D341Med (cell line): ENCODE measurements at regions not wholly inside any gene's neighbourhood (a gene's known extent, or its start where the extent isn't known, plus 50 kb on each side); places are given as distances from the start of the nearest gene placed in this dataset.
"Not testable (repeated sequence)": the region's sequence is repeated elsewhere in the genome, so short reads cannot be mapped to it uniquely, and the experiment has no call there.

ENCODE experiments used
- DNase-seq: peaks from one replicate; pipeline ENCODE4 v3.0.0; 2012; ENCODE audit warnings: low spot score

DNA sequence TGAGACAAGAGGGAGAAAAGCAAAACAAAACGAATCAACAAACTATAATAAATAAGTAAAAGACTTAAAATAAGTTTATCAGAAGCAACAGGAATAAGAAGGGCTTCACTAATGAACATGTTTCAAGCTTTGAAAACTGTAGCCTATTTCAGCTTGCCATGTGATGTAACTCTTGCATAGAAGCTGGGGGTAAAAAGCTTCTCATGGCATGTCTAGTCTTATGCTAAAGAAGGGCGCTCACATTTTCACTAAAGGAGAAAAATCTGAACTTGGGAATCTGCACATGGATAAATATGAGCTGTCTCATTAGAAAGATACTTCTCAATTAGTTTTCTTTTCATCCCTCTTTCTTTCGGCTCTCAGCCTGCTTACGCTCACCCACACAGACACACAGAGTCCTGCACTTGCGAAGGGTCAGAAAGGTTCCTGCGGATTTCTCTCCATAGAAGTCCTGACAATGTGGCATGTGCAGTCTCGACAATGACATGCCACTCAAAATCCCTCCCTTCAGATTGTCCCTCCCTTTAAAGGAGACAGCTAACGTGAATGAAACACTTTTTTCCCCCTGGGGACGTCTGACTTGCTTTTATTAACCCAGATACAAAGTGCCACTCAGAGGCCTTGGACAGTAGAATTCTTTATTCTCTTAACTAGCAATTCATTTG, 568.9 kb upstream of the NR2F2 start:
- no peak for DNase-seq

DNA sequence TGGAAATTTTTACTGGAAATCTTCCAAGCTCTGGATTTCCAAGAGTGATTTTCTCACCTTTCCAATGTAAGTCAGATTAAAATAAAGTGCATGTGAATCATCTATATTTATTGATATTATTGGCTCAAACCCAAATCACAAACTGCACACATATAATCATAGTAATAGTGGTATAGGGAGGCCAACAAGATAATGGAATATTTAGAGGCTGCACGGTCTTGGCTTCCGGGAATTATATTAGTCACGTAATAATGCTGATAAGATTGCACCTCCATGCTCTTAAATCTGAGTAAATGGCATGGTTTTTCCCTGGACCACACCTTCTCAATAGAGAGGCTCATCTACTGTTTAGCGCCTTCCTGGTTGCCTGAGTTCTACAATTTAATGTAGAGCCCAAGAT, 567.1 kb upstream of the NR2F2 start:
- no peak for DNase-seq

DNA sequence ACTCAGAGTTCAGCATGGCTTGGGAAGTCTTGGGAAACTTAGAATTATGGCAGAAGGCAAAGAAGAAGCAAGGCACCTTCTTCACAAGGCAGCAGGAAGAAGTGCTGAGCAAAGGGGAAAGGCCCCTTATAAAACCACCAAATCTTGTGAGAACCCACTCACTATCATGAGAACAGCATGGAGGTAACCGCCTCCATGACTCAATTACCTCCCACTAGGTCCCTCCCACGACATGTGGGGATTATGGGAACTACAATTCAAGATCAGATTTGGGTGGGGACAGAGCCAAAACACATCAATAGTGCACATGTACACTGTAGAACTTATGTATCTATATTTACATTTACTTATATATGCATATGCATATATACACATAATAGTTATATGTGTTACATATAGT, 565.3 kb upstream of the NR2F2 start:
- no peak for DNase-seq

DNA sequence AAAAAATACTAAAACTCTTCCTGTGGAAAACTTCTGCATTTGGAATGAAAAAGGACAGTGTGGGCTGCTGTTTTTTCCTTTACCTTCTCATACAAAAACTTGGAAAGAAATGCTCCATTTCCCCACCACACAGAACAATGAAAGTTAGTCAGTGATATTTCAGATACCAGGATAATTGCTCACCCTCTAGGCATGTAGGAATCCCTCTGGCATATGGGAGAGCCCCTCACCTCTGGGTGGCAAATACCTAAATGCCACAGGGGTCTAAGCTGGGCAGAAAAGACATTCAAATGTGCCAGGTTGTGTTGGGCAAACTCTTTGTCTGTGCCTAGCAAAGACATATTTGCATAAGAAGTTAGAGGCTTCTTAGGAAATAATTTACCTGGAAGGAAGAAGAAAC, 560.3 kb upstream of the NR2F2 start:
- no peak for DNase-seq

DNA sequence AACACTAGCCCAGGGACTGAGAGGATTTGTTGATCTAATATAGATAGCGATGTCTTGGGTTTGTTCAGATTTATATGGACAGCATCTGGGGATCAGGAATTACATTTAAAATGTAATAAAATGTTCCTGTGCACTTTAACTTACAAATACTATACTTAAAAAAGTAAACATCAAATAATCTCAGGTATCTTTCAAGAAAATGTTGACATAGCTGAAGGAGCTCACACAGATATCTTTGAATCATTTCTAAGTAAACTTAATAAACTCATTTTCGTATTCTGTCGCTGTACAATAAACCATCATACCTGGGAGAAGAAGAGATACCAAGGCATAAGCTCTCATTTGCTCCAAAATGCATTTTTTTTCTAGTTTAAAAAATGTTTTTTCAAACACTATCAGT, 557.5 kb upstream of the NR2F2 start:
- no peak for DNase-seq

DNA sequence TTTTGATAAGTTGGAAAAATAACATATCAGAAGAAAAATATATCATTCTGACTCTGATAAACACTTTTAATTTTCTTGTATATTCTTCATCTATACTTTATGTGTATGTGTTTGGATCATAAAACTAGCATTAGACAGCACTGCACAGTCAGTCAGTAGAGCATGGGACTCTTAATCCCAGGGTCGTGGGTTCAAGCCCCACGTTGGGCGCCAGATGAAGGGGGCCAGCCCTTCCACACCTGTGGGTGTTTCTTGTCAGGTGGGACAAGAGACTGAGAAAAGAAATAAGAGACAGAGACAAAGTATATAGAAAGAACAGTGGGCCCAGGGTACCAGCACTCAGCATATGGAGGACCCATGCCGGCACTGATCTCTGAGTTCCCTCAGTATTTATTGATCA, 546.0 kb upstream of the NR2F2 start:
- no peak for DNase-seq

DNA sequence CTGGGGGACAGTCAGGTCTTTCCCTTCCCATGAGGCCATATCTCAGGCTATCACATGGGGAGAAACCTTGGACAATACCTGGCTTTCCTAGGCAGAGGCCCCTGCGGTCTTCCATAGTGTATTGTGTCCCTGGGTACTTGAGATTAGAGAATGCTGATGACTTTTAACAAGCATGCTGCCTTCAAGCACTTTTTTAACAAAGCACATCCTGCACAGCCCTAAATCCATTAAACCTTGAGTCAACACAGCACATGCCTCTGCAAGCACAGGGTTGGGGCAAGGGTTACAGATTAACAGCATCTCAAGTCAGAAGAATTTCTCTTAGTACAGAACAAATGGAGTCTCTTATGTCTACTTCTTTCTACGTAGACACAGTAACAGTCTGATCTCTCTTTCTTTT, 545.2 kb upstream of the NR2F2 start:
- not testable (repeated sequence) for DNase-seq

DNA sequence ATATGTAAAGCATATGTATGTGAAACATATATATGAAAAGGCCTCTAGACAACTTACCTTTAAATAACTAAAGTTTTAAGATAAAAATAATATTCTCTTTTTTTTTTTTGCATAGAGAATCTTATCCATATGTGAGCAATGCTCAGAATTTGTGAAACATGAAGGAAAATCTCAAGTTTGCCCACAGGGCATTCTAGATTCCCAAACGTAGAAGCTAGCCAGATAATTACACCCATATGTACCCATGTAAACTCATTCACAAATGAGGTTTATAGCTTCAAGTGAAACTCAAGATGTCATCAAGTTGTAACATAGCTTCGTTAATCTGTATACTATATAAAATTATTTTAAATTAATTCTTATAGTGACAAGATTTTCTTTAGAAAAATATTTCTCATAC, 537.3 kb upstream of the NR2F2 start:
- no peak for DNase-seq

DNA sequence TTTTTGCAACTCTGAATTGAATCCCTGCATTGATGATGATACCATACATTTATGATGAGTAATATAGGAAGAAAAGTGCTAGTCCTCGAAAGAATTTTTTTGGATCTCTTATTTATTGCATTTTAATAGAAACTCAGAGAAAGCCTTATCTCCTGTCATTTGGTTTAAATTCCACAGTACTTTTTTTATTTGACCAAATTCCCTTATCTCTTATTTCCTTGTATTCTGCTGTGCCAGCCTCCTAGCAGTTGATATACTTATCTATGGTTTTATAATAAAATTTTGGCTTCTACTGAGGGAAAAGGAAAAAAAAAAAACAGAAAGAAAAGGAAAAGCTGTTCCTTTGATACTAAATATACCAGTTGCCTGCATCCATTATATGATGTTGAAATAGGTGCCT, 535.1 kb upstream of the NR2F2 start:
- no peak for DNase-seq

DNA sequence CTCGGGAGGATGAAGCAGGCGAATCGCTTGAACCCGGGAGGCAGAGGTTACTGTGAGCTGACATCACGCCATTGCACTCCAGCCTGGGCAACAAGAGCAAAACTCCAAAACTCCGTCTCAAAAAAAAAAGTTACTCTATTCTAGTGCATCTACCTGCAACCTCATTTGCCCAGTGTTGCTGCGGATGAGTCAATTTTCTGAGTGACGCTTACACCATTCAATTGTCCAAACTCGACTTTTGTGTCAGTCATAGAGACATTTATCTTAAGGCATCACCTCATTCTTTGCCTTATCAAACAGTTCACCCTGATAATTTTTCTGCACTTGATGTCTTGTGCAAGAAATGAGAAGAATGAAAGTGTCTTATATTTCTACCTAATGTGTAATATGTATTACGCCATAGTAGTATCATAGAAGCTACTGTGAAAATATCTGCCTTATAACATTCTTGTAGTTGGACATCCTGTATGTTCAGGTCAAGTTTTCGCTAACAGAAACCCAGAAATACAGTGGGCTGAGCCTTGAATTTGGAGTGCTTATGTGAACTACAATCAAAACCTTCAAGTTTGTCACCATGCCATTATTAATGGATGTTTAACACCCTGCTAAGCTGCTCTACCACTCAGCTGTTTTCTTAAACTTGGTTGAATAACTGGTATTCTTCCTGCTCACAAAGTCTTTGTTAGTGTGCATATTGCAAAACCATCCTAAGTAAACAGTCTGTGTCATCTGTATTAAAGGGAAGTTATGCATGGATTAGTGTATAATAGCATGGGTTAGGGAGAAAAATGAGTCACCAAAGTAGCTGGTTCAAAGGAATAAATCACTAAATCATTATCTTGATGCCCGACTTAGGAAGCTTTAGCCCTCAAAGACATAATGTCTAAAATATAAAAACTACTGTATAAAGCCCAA, 531.0 kb upstream of the NR2F2 start:
- DNase-seq, result no peak

DNA sequence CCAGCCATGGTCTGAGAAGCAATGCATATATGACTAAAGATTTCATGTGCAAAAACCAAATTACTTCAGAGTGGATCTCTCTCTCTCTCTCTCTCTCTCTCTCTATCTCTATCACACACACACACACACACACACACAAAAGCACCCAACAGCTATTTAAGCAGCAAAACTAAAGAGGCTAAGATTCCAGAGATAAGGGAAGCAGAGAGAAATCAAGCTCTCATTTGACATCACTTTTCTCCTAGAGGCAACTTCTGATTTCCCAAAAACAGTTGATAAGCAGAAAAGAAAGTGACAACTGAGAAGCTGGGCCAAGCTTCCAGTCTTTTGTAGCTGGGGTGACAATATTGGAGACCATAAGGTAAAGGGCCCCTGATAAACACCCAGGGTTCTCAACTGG, 526.0 kb upstream of the NR2F2 start:
- DNase-seq, result no peak

DNA sequence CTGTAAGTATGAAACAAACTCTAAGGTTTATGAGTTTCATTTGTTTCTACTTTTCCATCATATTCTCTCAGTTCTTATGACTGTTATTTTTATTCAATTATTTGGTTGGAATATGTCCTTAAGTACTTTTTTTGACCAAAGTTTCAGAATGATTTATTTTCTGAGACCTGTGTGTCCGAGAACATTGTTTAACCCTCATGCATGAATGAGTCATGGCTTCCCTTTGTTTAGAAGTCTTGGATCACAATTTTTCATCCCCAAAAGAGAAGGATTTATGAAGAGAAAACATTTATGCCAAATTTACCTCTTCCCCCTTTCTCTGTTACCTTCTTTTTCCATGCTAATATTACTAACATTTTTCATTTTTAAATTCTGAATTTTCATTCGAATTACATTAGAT, 518.0 kb upstream of the NR2F2 start:
- DNase-seq, result no peak

DNA sequence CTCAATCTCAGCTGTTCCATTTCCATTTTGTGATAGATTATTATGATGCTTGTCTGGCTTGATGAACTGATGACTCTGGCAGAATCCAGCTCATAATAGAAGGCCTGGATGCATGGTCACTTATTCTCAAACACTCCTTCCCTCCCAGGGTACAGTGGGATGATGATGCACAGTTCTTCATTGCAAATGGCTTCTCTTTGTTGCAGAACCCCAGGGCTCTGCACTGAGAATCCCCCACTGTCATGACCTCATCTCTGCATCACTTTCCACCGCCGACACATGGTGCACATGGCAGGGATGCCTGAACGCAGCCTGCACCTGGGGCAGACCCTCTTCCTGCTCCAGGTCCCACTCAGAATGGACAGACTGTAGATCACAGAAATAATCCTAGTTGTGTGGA, 515.6 kb upstream of the NR2F2 start:
- DNase-seq, result no peak

DNA sequence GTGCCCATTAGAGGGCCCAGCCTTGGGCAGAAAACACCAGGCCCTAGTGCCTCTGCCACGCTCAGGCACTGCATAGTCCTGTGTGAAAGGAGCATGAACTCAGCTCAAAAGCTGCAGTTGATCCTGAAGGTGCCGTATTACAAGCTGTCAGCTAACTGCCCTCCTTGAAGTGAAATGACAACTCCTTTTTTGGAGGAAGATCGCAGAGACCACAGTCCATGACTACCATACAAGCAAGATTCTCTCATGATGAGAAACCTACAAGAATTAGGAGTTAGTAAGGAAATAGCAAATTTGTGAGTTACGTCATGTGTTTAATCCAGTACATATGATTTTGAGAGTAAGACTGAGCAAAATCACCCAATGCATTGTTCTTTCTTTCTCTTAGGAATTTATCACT, 513.9 kb upstream of the NR2F2 start:
- DNase-seq, result no peak

DNA sequence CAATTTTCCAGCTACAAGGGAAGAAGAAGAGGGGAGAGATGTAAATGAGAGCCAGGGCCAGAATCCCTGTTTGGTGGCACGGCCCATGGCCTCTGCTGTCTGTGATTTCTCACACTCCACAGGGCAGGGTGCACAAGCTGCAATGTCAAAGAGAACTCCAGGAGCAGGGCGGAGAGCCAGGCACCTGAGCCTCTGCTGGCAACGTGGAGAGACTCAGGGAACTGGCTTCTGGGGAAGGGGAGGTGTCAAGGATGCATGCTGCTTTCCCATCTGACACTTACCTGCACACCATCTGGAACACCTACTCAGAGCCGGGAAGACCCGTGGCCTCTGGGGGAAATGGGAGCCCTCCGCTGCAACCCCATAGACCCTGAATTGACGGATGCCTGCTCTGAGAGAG, 507.5 kb upstream of the NR2F2 start:
- no peak for DNase-seq

DNA sequence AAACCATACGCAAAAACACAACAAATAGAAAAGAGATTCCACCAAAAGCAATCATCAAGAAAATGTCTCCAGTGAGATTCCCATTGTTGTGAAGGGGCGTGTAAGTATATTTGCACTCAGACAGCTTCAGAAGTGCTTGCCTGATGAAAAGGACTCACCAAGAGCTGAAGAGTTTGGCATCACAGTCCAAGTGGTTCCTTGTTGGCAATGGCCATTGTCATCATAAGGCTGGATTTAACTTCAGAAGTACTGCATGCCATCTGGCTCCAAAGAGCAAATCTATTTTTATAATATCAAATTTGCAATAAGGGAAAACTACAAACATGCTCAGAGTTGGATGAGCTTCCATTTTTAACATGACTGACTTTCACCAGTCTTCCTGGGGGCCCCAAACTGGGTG, 505.3 kb upstream of the NR2F2 start:
- DNase-seq, result no peak

DNA sequence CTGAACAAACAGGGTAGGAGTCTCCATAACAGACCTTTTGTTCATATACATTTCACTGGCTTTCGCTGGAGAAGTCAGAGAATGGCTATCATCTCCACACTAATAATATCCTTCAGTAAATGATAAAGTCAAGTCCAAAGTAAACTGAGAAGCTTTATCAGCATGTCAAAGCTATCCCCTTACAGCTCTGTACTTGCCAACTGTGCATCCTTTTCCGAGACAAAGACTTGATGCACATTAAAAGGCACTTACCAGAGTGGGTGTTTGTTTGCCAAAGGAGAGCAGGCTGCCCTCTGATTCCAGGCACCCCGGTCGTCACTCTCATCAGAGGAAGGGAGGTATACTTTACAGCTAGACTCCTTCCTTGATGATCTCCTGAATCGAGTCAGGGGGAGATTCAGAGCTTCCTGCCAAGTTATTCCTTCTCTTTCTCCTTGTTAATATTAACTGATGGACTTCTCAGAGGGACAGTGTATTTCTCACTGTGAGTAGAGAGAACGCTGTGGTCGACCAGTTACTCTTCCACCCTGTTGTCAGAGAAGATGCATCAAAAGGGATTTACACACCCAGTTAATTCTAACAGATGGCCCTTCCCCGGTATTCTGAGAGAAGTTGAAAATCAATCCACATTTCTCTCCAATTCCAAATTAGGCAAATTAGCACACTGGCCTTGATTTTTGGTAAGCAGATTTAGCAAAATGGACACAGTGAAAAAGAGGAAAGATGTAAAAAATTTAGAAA, 504.7 kb upstream of the NR2F2 start:
- DNase-seq, result no peak

DNA sequence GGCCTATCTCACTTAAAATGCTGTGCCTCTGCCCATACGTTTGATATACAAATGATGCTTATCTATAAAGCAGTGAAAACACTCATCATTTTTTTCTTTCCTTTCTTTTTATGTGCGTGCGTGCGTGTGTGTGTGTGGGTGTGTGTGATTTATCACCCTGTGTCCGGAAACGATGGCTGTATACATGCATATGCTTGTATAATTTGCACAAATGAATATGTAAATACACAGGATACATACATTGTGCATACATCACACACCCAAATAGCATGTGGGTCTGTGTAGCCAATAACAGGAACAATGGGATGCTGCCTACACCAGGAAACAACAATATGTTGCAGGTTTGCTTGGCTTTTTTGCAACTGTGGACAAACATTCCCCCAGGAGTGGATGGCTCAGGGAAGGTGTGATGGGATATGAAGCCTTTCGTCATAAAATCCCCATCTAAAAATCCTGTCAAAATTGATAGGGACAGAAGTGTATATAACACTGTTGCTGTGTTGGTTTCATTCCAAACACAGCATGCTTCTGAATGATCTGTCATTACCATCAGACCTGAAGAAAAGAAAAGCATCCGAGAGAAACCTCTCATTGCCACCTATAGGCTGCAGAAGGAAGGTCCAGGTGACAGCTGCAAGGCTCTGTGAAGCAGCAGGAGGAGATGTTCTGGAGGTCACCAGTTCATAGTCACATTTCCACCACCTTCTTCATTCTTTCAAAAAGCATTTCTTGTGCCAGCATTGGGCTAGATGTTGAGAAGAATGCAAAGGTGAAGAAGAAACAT, 503.9 kb upstream of the NR2F2 start:
- DNase-seq, result no peak

DNA sequence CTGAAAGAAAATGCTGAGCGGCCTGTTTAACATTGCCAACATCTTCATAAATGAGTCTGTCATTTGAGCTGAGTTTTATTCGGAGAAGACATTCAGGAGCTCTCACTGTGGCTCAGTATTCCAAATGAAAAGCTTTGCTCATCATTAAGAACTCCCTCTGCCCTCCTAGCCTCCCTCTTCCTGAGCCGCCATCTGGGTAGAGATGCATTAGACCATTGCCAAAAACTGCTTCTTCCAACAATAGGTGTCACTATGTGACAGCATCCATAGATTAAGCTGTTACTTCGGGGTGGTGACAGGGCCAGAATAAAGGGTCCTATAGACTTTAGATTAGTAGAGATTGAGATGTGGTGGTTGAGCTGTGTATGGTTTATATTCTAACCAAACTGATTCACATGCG, 501.4 kb upstream of the NR2F2 start:
- DNase-seq, result no peak

DNA sequence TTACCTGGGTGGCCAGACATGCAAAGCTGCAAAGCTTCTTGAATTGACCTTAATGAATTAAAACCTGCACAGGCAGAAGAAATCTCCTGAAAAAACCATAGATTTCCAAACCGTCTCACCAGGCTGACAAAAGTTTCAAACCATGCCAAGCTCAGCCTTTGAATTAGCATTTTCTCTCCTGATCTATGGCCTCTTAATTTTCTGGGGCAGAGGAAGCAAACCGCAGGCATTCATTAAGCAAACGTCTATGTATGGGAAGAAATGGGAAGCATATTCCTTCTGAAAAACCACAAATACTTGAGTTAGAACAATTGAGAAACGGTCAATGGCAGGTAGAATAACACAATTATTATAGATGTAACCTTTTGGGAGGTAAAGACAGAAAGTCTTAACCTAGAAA, 500.2 kb upstream of the NR2F2 start:
- no peak for DNase-seq

DNA sequence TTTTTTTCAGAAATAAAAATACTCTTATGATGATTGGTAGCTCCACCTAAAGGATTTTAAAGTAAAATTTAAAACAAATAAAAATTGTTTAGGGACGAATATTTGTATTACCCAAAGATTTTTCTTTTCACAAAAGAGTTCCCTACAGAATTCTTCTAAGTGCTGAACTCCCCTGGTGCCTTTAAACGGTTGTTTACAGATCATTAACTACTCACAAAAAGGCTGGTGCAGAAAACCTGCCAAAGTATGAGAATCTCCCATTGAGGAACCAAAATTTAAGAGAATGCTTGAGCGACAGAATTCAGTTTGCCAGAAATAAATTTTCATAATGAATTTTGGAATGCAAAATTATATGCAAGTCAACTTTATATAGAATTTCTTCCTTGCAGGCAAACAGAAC, 497.8 kb upstream of the NR2F2 start:
- DNase-seq, result no peak
